Suprapubic skin (tissue), 4 donors: ENCODE measurements at regions not wholly inside any gene's neighbourhood (a gene's known extent, or its start where the extent isn't known, plus 50 kb on each side); places are given as distances from the start of the nearest gene placed in this dataset.

Source experiments
- DNase-seq, 2 donors: peaks; one replicate each; pipeline ENCODE4 v3.0.0-alpha.2; 2019; ENCODE audit warnings: low spot score in 2 of 2
- H3K27ac ChIP-seq: fragments of 200-600 bp; sonication (generic); one replicate; pipeline ENCODE4 v1.5.1; 2019
- H3K27me3 ChIP-seq: fragments of 200-600 bp; sonication (generic); one replicate; pipeline ENCODE4 v1.5.1; 2019
- H3K36me3 ChIP-seq: fragments of 200-600 bp; sonication (generic); one replicate; pipeline ENCODE4 v1.5.1; 2019
- H3K4me1 ChIP-seq: fragments of 200-600 bp; sonication (generic); one replicate; pipeline ENCODE4 v1.5.1; 2019
- H3K4me3 ChIP-seq: fragments of 200-600 bp; sonication (generic); one replicate; pipeline ENCODE4 v1.5.1; 2019; ENCODE audit warnings: mild to moderate bottlenecking
- H3K9me3 ChIP-seq: fragments of 200-600 bp; sonication (generic); one replicate; pipeline ENCODE4 v1.5.1; 2019
- CTCF ChIP-seq, 2 donors: fragments of 200-600 bp in 1 of 2; fragments of 450-650 bp in 1 of 2; sonication (generic) in 1 of 2; IDR thresholded peaks; one replicate each; pipeline ENCODE4 v1.5.1; 2016 to 2019; ENCODE audit warnings: antibody characterized with exemption in 2 of 2, mild to moderate bottlenecking in 1 of 2, moderate library complexity in 1 of 2
- EP300 ChIP-seq: sonication (generic); formaldehyde crosslinking; IDR thresholded peaks from one replicate; pipeline ENCODE4 v1.6.1; 2017; ENCODE audit warnings: antibody characterized with exemption
- POLR2A ChIP-seq, 2 donors: fragments of 450-650 bp; IDR thresholded peaks; one replicate each; pipeline ENCODE4 v1.6.1; 2017; ENCODE audit warnings: antibody characterized with exemption in 2 of 2, mild to moderate bottlenecking in 2 of 2, moderate library complexity in 2 of 2
- POLR2AphosphoS5 ChIP-seq, 3 donors: sonication (generic); formaldehyde crosslinking; IDR thresholded peaks; one replicate each; pipeline ENCODE4 v1.6.1; 2017; ENCODE audit warnings: antibody characterized with exemption in 3 of 3
- WGBS: methylation state at CpG from one replicate; pipeline ENCODE4 v1.1.5; 2018; 5-methylcytosine and 5-hydroxymethylcytosine counted together

GRCh38 chrX:68919707-68920106 lies 90.9 kb downstream of the EFNB1 start:
- H3K27ac ChIP-seq: no peak overlapping the region
- no peaks in the 10 kb centered on the region for H3K9me3 ChIP-seq
- DNase-seq: no peak
- no peaks in the 10 kb centered on the region for H3K27me3 ChIP-seq
- no peaks in the 10 kb centered on the region for H3K36me3 ChIP-seq
- no peak overlapping the region for H3K4me3 ChIP-seq
- TF ChIP-seq CTCF (IDR thresholded peaks at IDR 0.05): no peak
- no peak for TF ChIP-seq POLR2AphosphoS5 (IDR thresholded peaks at IDR 0.05)
- TF ChIP-seq EP300: no peak
- TF ChIP-seq POLR2A (IDR thresholded peaks at IDR 0.05): no peak
- H3K4me1 ChIP-seq: no peaks in the 10 kb centered on the region

DNA sequence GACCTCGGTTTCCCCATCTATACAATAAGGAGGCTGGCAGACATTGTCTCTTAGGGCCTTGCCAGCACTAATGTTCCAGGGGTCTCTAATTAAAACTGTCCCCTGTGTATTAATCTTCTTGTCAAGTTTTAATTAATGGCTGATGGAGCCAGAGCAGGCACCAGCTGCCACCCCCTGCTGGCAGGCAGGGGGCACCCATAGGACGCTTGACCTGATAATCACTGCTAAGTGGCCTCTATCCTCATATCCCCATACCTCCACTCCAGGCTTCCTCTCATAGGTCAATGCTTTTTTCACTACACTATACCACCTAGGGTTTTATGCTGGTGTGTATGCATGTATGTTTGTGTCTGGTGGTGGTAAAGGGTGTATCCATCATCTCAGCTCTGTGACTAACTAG lies 89.4 kb downstream of the EFNB1 start:
- Histone ChIP-seq H3K27me3 (no peaks in the 10 kb centered on the region), H3K9me3 (no peaks in the 10 kb centered on the region), H3K4me1 (no peaks in the 10 kb centered on the region), H3K36me3 (no peaks in the 10 kb centered on the region), H3K27ac (no peak overlapping the region), H3K4me3 (no peak overlapping the region)
- DNase-seq: no peak
- WGBS: 74% methylated on average over 2 of the region's 2 CpGs
- no peak for TF ChIP-seq EP300
- no peak for TF ChIP-seq CTCF (IDR thresholded peaks at IDR 0.05)
- TF ChIP-seq POLR2A (IDR thresholded peaks at IDR 0.05): no peak
- TF ChIP-seq POLR2AphosphoS5 (IDR thresholded peaks at IDR 0.05): no peak

GRCh38 chrX:68917799-68918198 lies 89.0 kb downstream of the EFNB1 start:
- Histone ChIP-seq H3K4me1 (no peaks in the 10 kb centered on the region), H3K36me3 (no peaks in the 10 kb centered on the region), H3K4me3 (no peak overlapping the region), H3K27me3 (no peaks in the 10 kb centered on the region), H3K9me3 (no peaks in the 10 kb centered on the region), H3K27ac (no peak overlapping the region)
- no peak for DNase-seq
- TF ChIP-seq CTCF (IDR thresholded peaks at IDR 0.05): no peak
- TF ChIP-seq POLR2AphosphoS5 (IDR thresholded peaks at IDR 0.05): no peak
- TF ChIP-seq POLR2A (IDR thresholded peaks at IDR 0.05): no peak
- no peak for TF ChIP-seq EP300

DNA sequence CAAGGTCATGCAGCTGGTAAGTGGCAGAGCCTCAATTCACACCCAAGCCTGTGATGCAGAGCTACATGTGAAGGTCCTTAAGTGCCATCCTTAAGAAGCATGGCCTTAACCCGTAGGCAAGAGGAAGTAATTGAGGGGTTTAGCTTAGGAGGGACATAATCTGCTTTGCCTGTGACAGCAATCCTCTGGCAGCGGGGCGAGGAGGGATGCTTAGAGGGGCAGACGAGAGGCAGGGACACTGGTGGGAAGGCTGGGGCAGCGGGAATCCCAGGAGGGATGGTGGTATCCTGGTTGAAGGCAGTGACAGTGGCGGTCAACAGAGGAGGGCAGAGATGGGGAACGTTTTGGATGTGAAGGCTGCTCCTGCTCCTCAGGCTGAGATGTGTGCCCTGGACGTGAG lies 88.1 kb downstream of the EFNB1 start:
- no peaks in the 10 kb centered on the region for H3K36me3 ChIP-seq
- 72% methylated on average over 8 of the region's 8 CpGs for WGBS
- H3K27me3 ChIP-seq: no peaks in the 10 kb centered on the region
- TF ChIP-seq POLR2A (IDR thresholded peaks at IDR 0.05) (no peak), EP300 (no peak), POLR2AphosphoS5 (IDR thresholded peaks at IDR 0.05) (no peak)
- DNase-seq: no peak
- H3K4me1 ChIP-seq: no peaks in the 10 kb centered on the region
- H3K9me3 ChIP-seq: no peaks in the 10 kb centered on the region
- H3K4me3 ChIP-seq: no peak overlapping the region
- no peak overlapping the region for H3K27ac ChIP-seq

DNA sequence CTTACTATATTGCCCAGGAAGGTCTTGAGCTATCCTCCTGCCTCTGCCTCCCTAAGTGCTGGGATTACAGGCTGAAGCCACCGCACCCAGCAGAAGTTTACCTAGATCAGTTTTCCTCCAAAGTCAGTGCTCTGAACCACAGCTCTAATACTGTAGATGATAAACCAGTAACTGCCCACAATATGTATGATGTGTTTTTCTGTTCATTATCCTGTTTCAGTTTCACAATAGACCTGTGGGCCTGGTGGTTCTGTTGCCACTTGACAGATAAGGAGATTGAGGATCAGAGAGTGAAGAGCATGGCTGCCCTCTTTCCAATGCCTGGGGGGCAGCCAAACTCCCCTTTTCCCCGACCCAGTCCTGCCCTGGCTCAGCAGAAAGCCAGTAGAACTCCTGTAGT lies 87.0 kb downstream of the EFNB1 start:
- 95% methylated on average over 1 of the region's 2 CpGs for WGBS
- Histone ChIP-seq H3K4me1 (no peaks in the 10 kb centered on the region), H3K27me3 (no peaks in the 10 kb centered on the region), H3K27ac (no peak overlapping the region), H3K9me3 (no peaks in the 10 kb centered on the region), H3K4me3 (no peak overlapping the region), H3K36me3 (no peaks in the 10 kb centered on the region)
- DNase-seq: no peak
- TF ChIP-seq CTCF (IDR thresholded peaks at IDR 0.05) (no peak), POLR2AphosphoS5 (IDR thresholded peaks at IDR 0.05) (no peak), EP300 (no peak), POLR2A (IDR thresholded peaks at IDR 0.05) (no peak)

DNA sequence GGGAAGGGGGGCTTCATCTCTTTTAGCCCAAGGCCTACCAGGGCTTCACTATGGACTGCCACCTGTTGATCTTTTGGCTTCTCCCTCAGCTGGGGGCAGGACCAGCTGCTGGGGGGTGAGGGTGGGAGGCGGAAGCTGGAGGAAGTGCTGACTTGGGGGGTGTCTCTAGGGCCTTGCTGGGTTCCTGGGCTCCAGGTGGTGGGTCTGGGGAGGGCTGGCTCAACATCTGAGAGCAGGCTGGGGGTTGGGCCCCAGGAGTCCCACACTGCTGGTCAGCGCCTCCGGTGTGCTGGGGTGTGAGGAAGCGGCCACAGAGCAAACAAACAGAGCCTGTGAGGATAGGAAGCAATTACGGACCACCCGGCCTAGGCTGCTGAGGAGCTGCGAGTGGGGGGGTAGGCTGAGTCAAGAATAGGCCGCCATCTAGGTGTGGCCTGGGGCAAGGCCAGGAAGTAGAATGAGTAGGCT lies 85.7 kb downstream of the EFNB1 start:
- TF ChIP-seq POLR2AphosphoS5 (IDR thresholded peaks at IDR 0.05): no peak
- TF ChIP-seq EP300: no peak
- TF ChIP-seq CTCF (IDR thresholded peaks at IDR 0.05): no peak
- no peak for TF ChIP-seq POLR2A (IDR thresholded peaks at IDR 0.05)
- Histone ChIP-seq H3K9me3 (no peaks in the 10 kb centered on the region), H3K27ac (no peak overlapping the region), H3K36me3 (no peaks in the 10 kb centered on the region), H3K4me1 (no peaks in the 10 kb centered on the region), H3K4me3 (no peak overlapping the region), H3K27me3 (no peaks in the 10 kb centered on the region)
- WGBS: 85% methylated on average over 8 of the region's 8 CpGs
- DNase-seq: no peak
